Activated naive CD8-positive, alpha-beta T cell treated with anti-CD3 and anti-CD28 coated beads for 36 hours (primary cell): ENCODE measurements at regions not wholly inside any gene's neighbourhood (a gene's known extent, or its start where the extent isn't known, plus 50 kb on each side); places are given as distances from the start of the nearest gene placed in this dataset.
"Not testable (repeated sequence)": the region's sequence is repeated elsewhere in the genome, so short reads cannot be mapped to it uniquely, and the experiment has no call there.

ENCODE experiments used
- DNase-seq: peaks from one replicate; pipeline ENCODE4 v3.0.0; 2021
- H3K27ac Mint-ChIP-seq: one replicate; pipeline ENCODE4 v1.8.0; 2022; ENCODE audit warnings: mild to moderate bottlenecking, moderate library complexity, mixed read lengths
- H3K27me3 Mint-ChIP-seq: one replicate; pipeline ENCODE4 v1.8.0; 2022; ENCODE audit warnings: mild to moderate bottlenecking, mixed read lengths
- H3K36me3 Mint-ChIP-seq: one replicate; pipeline ENCODE4 v1.8.0; 2021; ENCODE audit warnings: mild to moderate bottlenecking, mixed read lengths
- H3K4me1 Mint-ChIP-seq: one replicate; pipeline ENCODE4 v1.8.0; 2021; ENCODE audit warnings: mixed read lengths
- H3K4me3 Mint-ChIP-seq: one replicate; pipeline ENCODE4 v1.8.0; 2022; ENCODE audit warnings: mild to moderate bottlenecking, moderate library complexity, mixed read lengths
- H3K9me3 Mint-ChIP-seq: one replicate; pipeline ENCODE4 v1.8.0; 2022; ENCODE audit warnings: mixed read lengths

- H3K4me3 Mint-ChIP-seq = no peak overlapping the region
- H3K4me1 Mint-ChIP-seq = no peaks in the 10 kb centered on the region
These were observed 563.6 kb upstream of the CDH2 start for GRCh38 chr18:28740575-28740974.

GRCh38 chr18:28736951-28737350, 560.0 kb upstream of the CDH2 start:
- H3K27ac Mint-ChIP-seq = no peak overlapping the region
- H3K27me3 Mint-ChIP-seq = no peaks in the 10 kb centered on the region
- H3K4me1 Mint-ChIP-seq = no peaks in the 10 kb centered on the region
- DNase-seq = no peak
- no peaks in the 10 kb centered on the region for H3K36me3 Mint-ChIP-seq
- peaks cover 4% of the 10 kb centered on the region for H3K9me3 Mint-ChIP-seq
- no peak overlapping the region for H3K4me3 Mint-ChIP-seq

More at GRCh38 chr18:28740575-28740974, 563.6 kb upstream of the CDH2 start:
- Mint-ChIP-seq H3K36me3 (no peaks in the 10 kb centered on the region), H3K27ac (no peak overlapping the region), H3K9me3 (peaks cover 4% of the 10 kb centered on the region), H3K27me3 (no peaks in the 10 kb centered on the region)
- DNase-seq = no peak

GRCh38 chr18:28736223-28736622, 559.3 kb upstream of the CDH2 start:
- no peak for DNase-seq
- H3K36me3 Mint-ChIP-seq = no peaks in the 10 kb centered on the region
- H3K4me3 Mint-ChIP-seq = no peak overlapping the region
- H3K27me3 Mint-ChIP-seq = no peaks in the 10 kb centered on the region
- H3K9me3 Mint-ChIP-seq = peaks cover 4% of the 10 kb centered on the region
- H3K27ac Mint-ChIP-seq = no peak overlapping the region
- H3K4me1 Mint-ChIP-seq = no peaks in the 10 kb centered on the region

GRCh38 chr18:28735731-28736130, 558.8 kb upstream of the CDH2 start:
- Mint-ChIP-seq H3K4me3 (no peak overlapping the region), H3K36me3 (no peaks in the 10 kb centered on the region), H3K27me3 (no peaks in the 10 kb centered on the region), H3K9me3 (peaks cover 4% of the 10 kb centered on the region), H3K4me1 (no peaks in the 10 kb centered on the region), H3K27ac (no peak overlapping the region)
- no peak for DNase-seq

GRCh38 chr18:28729321-28729720, 552.4 kb upstream of the CDH2 start:
- Mint-ChIP-seq H3K4me1 (no peaks in the 10 kb centered on the region), H3K4me3 (no peak overlapping the region), H3K27me3 (no peaks in the 10 kb centered on the region), H3K36me3 (no peaks in the 10 kb centered on the region), H3K27ac (no peak overlapping the region), H3K9me3 (peaks cover 4% of the 10 kb centered on the region)
- DNase-seq = no peak

GRCh38 chr18:28728891-28729290, 552.0 kb upstream of the CDH2 start:
- Mint-ChIP-seq H3K27ac (no peak overlapping the region), H3K36me3 (no peaks in the 10 kb centered on the region), H3K27me3 (no peaks in the 10 kb centered on the region), H3K4me1 (no peaks in the 10 kb centered on the region), H3K4me3 (no peak overlapping the region), H3K9me3 (peaks cover 4% of the 10 kb centered on the region)
- no peak for DNase-seq

- not testable (repeated sequence) for H3K36me3 Mint-ChIP-seq, DNase-seq, H3K27ac Mint-ChIP-seq, H3K4me1 Mint-ChIP-seq, H3K9me3 Mint-ChIP-seq, H3K4me3 Mint-ChIP-seq, H3K27me3 Mint-ChIP-seq
These were observed 550.3 kb upstream of the CDH2 start for GRCh38 chr18:28727189-28727588.

- Mint-ChIP-seq H3K9me3 (no peaks in the 10 kb centered on the region), H3K27ac (no peak overlapping the region), H3K4me1 (no peaks in the 10 kb centered on the region), H3K4me3 (no peak overlapping the region), H3K27me3 (no peaks in the 10 kb centered on the region), H3K36me3 (no peaks in the 10 kb centered on the region)
- DNase-seq = no peak
These were observed 548.9 kb upstream of the CDH2 start for GRCh38 chr18:28725876-28726275.

GRCh38 chr18:28723506-28723905, 546.6 kb upstream of the CDH2 start:
- H3K27ac Mint-ChIP-seq = no peak overlapping the region

GRCh38 chr18:28718696-28719095, 541.8 kb upstream of the CDH2 start:
- H3K9me3 Mint-ChIP-seq = peaks cover 9% of the 10 kb centered on the region

More at GRCh38 chr18:28723506-28723905, 546.6 kb upstream of the CDH2 start:
- no peaks in the 10 kb centered on the region for H3K36me3 Mint-ChIP-seq
- H3K4me1 Mint-ChIP-seq = no peaks in the 10 kb centered on the region
- no peak overlapping the region for H3K4me3 Mint-ChIP-seq
- no peak for DNase-seq
- peaks cover 1% of the 10 kb centered on the region for H3K9me3 Mint-ChIP-seq
- H3K27me3 Mint-ChIP-seq = no peaks in the 10 kb centered on the region

GRCh38 chr18:28716338-28716737, 539.4 kb upstream of the CDH2 start:
- Mint-ChIP-seq H3K27ac (no peak overlapping the region), H3K27me3 (no peaks in the 10 kb centered on the region), H3K36me3 (no peaks in the 10 kb centered on the region), H3K9me3 (peaks cover 9% of the 10 kb centered on the region), H3K4me1 (no peaks in the 10 kb centered on the region), H3K4me3 (no peak overlapping the region)
- DNase-seq = no peak

More at GRCh38 chr18:28718696-28719095, 541.8 kb upstream of the CDH2 start:
- DNase-seq = no peak
- Mint-ChIP-seq H3K4me3 (no peak overlapping the region), H3K27ac (no peak overlapping the region), H3K27me3 (no peaks in the 10 kb centered on the region), H3K4me1 (no peaks in the 10 kb centered on the region), H3K36me3 (no peaks in the 10 kb centered on the region)

GRCh38 chr18:28715206-28715605, 538.3 kb upstream of the CDH2 start:
- Mint-ChIP-seq H3K36me3 (no peaks in the 10 kb centered on the region), H3K27me3 (no peaks in the 10 kb centered on the region), H3K27ac (no peak overlapping the region), H3K4me3 (no peak overlapping the region), H3K9me3 (peaks cover 9% of the 10 kb centered on the region), H3K4me1 (no peaks in the 10 kb centered on the region)
- DNase-seq = no peak

GRCh38 chr18:28714498-28714897, 537.6 kb upstream of the CDH2 start:
- no peak for DNase-seq

GRCh38 chr18:28712796-28713425, 536.0 kb upstream of the CDH2 start:
- H3K4me1 Mint-ChIP-seq = no peaks in the 10 kb centered on the region
- H3K27me3 Mint-ChIP-seq = no peaks in the 10 kb centered on the region
- H3K4me3 Mint-ChIP-seq = no peak overlapping the region
- H3K27ac Mint-ChIP-seq = no peak overlapping the region
- peaks cover 10% of the 10 kb centered on the region for H3K9me3 Mint-ChIP-seq
- no peaks in the 10 kb centered on the region for H3K36me3 Mint-ChIP-seq
- DNase-seq = no peak

More at GRCh38 chr18:28714498-28714897, 537.6 kb upstream of the CDH2 start:
- no peak overlapping the region for H3K4me3 Mint-ChIP-seq
- no peaks in the 10 kb centered on the region for H3K36me3 Mint-ChIP-seq
- no peaks in the 10 kb centered on the region for H3K27me3 Mint-ChIP-seq
- peaks cover 8% of the 10 kb centered on the region for H3K9me3 Mint-ChIP-seq
- no peak overlapping the region for H3K27ac Mint-ChIP-seq
- no peaks in the 10 kb centered on the region for H3K4me1 Mint-ChIP-seq

GRCh38 chr18:28712172-28712571, 535.2 kb upstream of the CDH2 start:
- Mint-ChIP-seq H3K4me1 (no peaks in the 10 kb centered on the region), H3K9me3 (peaks cover 6% of the 10 kb centered on the region), H3K27ac (no peak overlapping the region), H3K27me3 (no peaks in the 10 kb centered on the region), H3K4me3 (no peak overlapping the region), H3K36me3 (no peaks in the 10 kb centered on the region)
- no peak for DNase-seq

GRCh38 chr18:28711096-28711495, 534.2 kb upstream of the CDH2 start:
- Mint-ChIP-seq H3K27me3 (no peaks in the 10 kb centered on the region), H3K36me3 (no peaks in the 10 kb centered on the region), H3K4me1 (no peaks in the 10 kb centered on the region), H3K4me3 (no peak overlapping the region), H3K9me3 (peaks cover 4% of the 10 kb centered on the region), H3K27ac (no peak overlapping the region)
- no peak for DNase-seq
